Bronchial epithelial cell (primary cell): ENCODE measurements at regions not wholly inside any gene's neighbourhood (a gene's known extent, or its start where the extent isn't known, plus 50 kb on each side); places are given as distances from the start of the nearest gene placed in this dataset.
A peak's percentile ranks its signal among the peaks of the same experiment; 100 is the strongest.

Experiments used
- DNase-seq: peaks from one replicate; pipeline ENCODE4 v3.0.0-alpha.2; 2010; ENCODE audit warnings: low read depth
- FAIRE-seq: peaks from 2 replicates; lab custom pipeline; 2011; peaks lifted over from hg19 to GRCh38; lab: Jason Lieb, UNC
- H3K27me3 ChIP-seq: 2 replicates; pipeline ENCODE4 v1.5.1; 2011; ENCODE audit warnings: low read length; ENCODE audit not compliant: control insufficient read depth, insufficient read depth
- H3K36me3 ChIP-seq: 2 replicates; pipeline ENCODE4 v1.5.1; 2011; ENCODE audit warnings: low read length; ENCODE audit not compliant: control insufficient read depth, insufficient read depth
- H3K4me3 ChIP-seq: 2 replicates; pipeline ENCODE4 v1.5.1; 2011; ENCODE audit warnings: mild to moderate bottlenecking, low read depth, low read length, control low read depth
- TF ChIP-seq, protein P1 (sequence below): IDR thresholded peaks from 2 replicates; pipeline ENCODE4 v1.5.1; 2011; ENCODE audit warnings: mild to moderate bottlenecking, moderate library complexity, low read length, control low read depth, inconsistent platforms; ENCODE audit not compliant: insufficient read depth, severe bottlenecking

DNA sequence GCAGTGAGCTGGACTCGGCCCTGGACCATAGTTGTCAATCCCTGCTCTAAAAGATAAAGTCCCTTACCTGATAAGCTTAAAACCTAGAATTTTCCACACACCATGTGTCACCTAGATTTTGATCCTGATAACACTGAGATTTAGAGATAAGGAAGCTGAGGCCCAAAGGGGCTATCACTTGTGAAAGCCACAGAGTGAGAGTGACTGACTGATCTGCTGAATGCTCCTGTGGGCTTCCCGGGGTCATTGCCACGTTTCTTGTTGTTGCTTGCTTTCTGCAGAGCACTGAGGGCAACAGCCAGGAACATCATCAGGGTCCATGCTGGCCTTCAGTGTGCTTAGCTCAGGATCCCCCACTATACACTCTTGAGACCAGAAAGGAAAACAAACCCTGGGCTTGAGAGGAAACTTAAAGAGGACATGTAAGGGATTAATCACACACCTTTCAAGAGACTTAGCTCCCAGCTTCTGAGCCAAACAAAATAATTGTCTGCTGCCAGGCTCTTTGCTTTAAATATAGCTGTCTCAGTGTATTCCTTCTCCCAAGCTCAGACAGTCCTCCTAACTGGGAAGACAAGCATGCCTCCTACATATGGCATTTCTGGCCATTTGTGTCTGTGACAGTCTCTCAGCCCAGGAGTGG, 82.6 kb upstream of the ARHGAP5 start:
- H3K27me3 ChIP-seq: no peaks in the 10 kb centered on the region
- no peak overlapping the region for H3K4me3 ChIP-seq
- no peaks in the 10 kb centered on the region for H3K36me3 ChIP-seq
- TF ChIP-seq, protein P1, sequence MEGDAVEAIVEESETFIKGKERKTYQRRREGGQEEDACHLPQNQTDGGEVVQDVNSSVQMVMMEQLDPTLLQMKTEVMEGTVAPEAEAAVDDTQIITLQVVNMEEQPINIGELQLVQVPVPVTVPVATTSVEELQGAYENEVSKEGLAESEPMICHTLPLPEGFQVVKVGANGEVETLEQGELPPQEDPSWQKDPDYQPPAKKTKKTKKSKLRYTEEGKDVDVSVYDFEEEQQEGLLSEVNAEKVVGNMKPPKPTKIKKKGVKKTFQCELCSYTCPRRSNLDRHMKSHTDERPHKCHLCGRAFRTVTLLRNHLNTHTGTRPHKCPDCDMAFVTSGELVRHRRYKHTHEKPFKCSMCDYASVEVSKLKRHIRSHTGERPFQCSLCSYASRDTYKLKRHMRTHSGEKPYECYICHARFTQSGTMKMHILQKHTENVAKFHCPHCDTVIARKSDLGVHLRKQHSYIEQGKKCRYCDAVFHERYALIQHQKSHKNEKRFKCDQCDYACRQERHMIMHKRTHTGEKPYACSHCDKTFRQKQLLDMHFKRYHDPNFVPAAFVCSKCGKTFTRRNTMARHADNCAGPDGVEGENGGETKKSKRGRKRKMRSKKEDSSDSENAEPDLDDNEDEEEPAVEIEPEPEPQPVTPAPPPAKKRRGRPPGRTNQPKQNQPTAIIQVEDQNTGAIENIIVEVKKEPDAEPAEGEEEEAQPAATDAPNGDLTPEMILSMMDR: no peak
- DNase-seq (no peak), FAIRE-seq (no peak)

DNA sequence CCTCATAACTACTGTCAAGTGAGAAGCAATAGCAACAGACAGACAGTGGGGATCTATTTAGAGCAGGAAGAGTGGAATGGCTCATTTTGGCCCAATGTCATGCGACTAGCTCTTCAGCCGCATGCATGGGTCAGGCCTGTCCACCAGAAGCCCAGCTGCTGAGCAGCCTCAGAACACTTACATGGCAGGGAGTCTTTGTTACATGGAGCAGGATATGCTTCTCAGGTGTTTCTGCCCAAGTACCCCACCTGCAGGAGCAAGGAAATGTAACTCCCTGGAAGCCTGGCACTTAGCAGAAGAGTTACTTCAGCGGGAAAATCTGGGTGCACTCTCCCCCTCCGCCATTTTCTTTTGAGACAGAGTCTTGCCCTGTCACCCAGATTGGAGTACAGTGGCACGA, 73.5 kb upstream of the ARHGAP5 start:
- Histone ChIP-seq H3K4me3 (no peak overlapping the region), H3K27me3 (no peaks in the 10 kb centered on the region), H3K36me3 (no peaks in the 10 kb centered on the region)
- TF ChIP-seq, protein P1: no peak
- no peak for DNase-seq
- FAIRE-seq: no peak

- no peak for FAIRE-seq
- Histone ChIP-seq H3K4me3 (no peak overlapping the region), H3K27me3 (no peaks in the 10 kb centered on the region), H3K36me3 (no peaks in the 10 kb centered on the region)
- TF ChIP-seq, protein P1: no peak
- peak; percentile 53 for DNase-seq
Measured at GRCh38 chr14:32004300-32004699, 72.8 kb upstream of the ARHGAP5 start.

GRCh38 chr14:32005628-32006027, 71.5 kb upstream of the ARHGAP5 start:
- no peak for FAIRE-seq

GRCh38 chr14:32006263-32007110, 70.6 kb upstream of the ARHGAP5 start:
- FAIRE-seq: no peak
- Histone ChIP-seq H3K27me3 (no peaks in the 10 kb centered on the region), H3K36me3 (no peaks in the 10 kb centered on the region), H3K4me3 (no peak overlapping the region)
- TF ChIP-seq, protein P1: no peak
- DNase-seq: peak; percentile 74

More at GRCh38 chr14:32005628-32006027, 71.5 kb upstream of the ARHGAP5 start:
- no peak overlapping the region for H3K4me3 ChIP-seq
- no peaks in the 10 kb centered on the region for H3K36me3 ChIP-seq
- no peaks in the 10 kb centered on the region for H3K27me3 ChIP-seq
- TF ChIP-seq, protein P1: no peak
- DNase-seq: no peak
